ENCODE measurements at regions not wholly inside any gene's neighbourhood (a gene's known extent, or its start where the extent isn't known, plus 50 kb on each side); places are given as distances from the start of the nearest gene placed in this dataset.

DNA sequence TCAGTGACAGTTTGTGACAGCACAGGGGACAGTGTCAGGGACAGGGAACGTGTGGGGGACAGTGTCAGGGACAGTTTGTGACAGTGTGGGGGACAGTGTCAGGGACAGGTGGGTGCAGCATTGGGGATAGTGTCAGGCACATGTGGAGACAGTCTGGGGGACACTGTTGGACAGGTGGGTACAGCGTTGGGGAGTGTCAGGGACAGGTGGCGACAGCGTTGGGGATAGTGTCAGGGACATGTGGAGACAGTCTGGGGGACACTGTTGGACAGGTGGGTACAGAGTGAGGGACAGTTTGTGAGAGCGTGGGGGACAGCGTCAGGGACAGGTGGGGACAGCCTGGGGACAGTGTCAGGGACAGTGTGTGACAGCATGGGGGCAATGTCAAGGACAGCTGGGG, 140.0 kb downstream of the TMEM121 start:
- TF ChIP-seq POLR2A (IDR thresholded peaks at IDR 0.05; ENCODE audit: low read depth, low read length) (no peak), POLR2AphosphoS5 (IDR thresholded peaks at IDR 0.05; ENCODE audit: low read depth, low read length) (no peak), TAF1 (IDR thresholded peaks at IDR 0.05; ENCODE audit: borderline replicate concordance, low read depth, low read length) (no peak)
